Fibroblast of mammary gland (primary cell): ENCODE measurements at regions not wholly inside any gene's neighbourhood (a gene's known extent, or its start where the extent isn't known, plus 50 kb on each side); places are given as distances from the start of the nearest gene placed in this dataset.

Experiments used
- DNase-seq: peaks from one replicate; pipeline ENCODE4 v3.0.0-alpha.2; 2010; ENCODE audit warnings: low read depth
- H3K4me3 ChIP-seq: 2 replicates; pipeline ENCODE4 v1.5.1; 2011; ENCODE audit warnings: low read depth, mild to moderate bottlenecking, low read length, moderate library complexity; ENCODE audit not compliant: control insufficient read depth
- CTCF ChIP-seq: conservative IDR thresholded peaks from 2 replicates; pipeline ENCODE4 v1.5.1; 2011; ENCODE audit warnings: low read depth, low read length, inconsistent platforms; ENCODE audit not compliant: control insufficient read depth, insufficient read depth

GRCh38 chr13:44086389-44086788 is 206.7 kb downstream of the LACC1 start:
- DNase-seq: no peak
- H3K4me3 ChIP-seq: no peak overlapping the region
- no peak for TF ChIP-seq CTCF

GRCh38 chr13:44088411-44088810 is 208.7 kb downstream of the LACC1 start:
- no peak overlapping the region for H3K4me3 ChIP-seq
- no peak for DNase-seq
- no peak for TF ChIP-seq CTCF

- DNase-seq: no peak
- TF ChIP-seq CTCF: no peak
- H3K4me3 ChIP-seq: no peak overlapping the region
These were observed 209.3 kb downstream of the LACC1 start for GRCh38 chr13:44088991-44089413.

DNA sequence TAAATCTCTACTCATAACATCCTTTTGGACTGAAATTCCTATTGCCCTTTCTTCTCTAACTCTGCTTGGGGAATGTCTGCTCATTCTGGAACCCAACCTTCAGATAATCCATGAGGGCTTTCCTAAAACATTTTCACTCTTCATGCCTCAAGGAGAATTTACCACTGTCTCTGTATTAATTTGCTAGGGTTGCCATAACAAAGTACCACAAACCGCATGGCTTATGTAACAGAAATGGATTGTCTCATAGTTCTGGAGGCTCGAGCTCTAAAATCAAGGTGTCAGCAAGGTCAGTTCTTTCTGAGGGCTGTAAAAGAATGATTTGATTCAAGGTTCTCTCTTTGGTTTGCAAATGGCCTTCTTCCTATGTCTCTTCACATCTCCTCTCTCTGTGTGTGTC is 209.7 kb downstream of the LACC1 start:
- TF ChIP-seq CTCF: no peak
- no peak for DNase-seq

GRCh38 chr13:44092078-44092970 is 212.6 kb downstream of the LACC1 start:
- no peak overlapping the region for H3K4me3 ChIP-seq
- no peak for DNase-seq
- TF ChIP-seq CTCF: no peak

More for the DNA sequence above, 209.7 kb downstream of the LACC1 start:
- H3K4me3 ChIP-seq: no peak overlapping the region

- H3K4me3 ChIP-seq: no peak overlapping the region
- TF ChIP-seq CTCF: no peak
- DNase-seq: no peak
These were observed 214.2 kb downstream of the LACC1 start for GRCh38 chr13:44093607-44094564.
